Cardiac muscle cell (in vitro differentiated cells and primary cell): ENCODE measurements at regions not wholly inside any gene's neighbourhood (a gene's known extent, or its start where the extent isn't known, plus 50 kb on each side); places are given as distances from the start of the nearest gene placed in this dataset.

Experiments used
- DNase-seq, 2 donors: peaks; one replicate each; pipeline versions ENCODE4 v3.0.0 to v3.0.0-alpha.2; 2010 to 2017; ENCODE audit warnings: low read depth in 1 of 2, low spot score in 1 of 2
- H3K27ac ChIP-seq: fragments of 200-600 bp; sonication (generic); 2 replicates; pipeline ENCODE4 v1.5.1; 2016
- H3K27me3 ChIP-seq: fragments of 200-600 bp; sonication (generic); 2 replicates; pipeline ENCODE4 v1.6.0; 2016; ENCODE audit warnings: control low read depth
- H3K36me3 ChIP-seq: fragments of 200-600 bp; sonication (generic); 2 replicates; pipeline ENCODE4 v1.5.1; 2016; ENCODE audit warnings: control low read depth
- H3K4me1 ChIP-seq: fragments of 200-600 bp; sonication (generic); 2 replicates; pipeline ENCODE4 v1.8.1; 2017; ENCODE audit warnings: low read depth, mild to moderate bottlenecking, mixed run types
- H3K4me3 ChIP-seq: fragments of 200-600 bp; sonication (generic); 2 replicates; pipeline ENCODE4 v1.5.1; 2016; ENCODE audit warnings: mild to moderate bottlenecking
- H3K9me3 ChIP-seq: fragments of 200-600 bp; sonication (generic); 2 replicates; pipeline ENCODE4 v1.5.1; 2017; ENCODE audit warnings: low read depth, mild to moderate bottlenecking, control low read depth
- TF ChIP-seq, protein P1 (sequence below): IDR thresholded peaks from 2 replicates; pipeline ENCODE4 v1.5.1; 2012; ENCODE audit warnings: low read depth, mild to moderate bottlenecking, low read length

DNA sequence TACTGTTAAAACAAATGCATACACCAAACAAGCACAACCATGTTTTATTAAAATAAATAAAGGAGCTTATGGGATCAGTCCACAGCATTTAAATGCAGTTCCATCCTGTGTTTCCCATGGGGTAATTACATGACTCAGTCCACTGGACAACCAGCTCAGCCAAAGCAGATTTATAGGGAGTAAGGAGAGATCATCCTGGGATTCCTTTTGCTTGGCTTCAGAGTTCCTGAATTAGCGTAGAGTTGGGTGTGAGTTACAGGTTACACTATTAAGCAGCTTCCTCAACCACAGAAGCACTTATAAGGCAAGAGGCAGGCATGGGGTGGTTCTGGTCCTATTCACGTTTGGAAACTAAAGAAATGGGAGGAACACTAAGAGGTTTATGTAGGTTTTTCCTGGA lies 381.1 kb upstream of the ACTBL2 start:
- Histone ChIP-seq H3K27me3 (no peaks in the 10 kb centered on the region), H3K4me1 (peaks cover 4% of the 10 kb centered on the region), H3K27ac (no peak overlapping the region), H3K36me3 (no peaks in the 10 kb centered on the region), H3K9me3 (no peaks in the 10 kb centered on the region), H3K4me3 (no peak overlapping the region)
- TF ChIP-seq, protein P1, sequence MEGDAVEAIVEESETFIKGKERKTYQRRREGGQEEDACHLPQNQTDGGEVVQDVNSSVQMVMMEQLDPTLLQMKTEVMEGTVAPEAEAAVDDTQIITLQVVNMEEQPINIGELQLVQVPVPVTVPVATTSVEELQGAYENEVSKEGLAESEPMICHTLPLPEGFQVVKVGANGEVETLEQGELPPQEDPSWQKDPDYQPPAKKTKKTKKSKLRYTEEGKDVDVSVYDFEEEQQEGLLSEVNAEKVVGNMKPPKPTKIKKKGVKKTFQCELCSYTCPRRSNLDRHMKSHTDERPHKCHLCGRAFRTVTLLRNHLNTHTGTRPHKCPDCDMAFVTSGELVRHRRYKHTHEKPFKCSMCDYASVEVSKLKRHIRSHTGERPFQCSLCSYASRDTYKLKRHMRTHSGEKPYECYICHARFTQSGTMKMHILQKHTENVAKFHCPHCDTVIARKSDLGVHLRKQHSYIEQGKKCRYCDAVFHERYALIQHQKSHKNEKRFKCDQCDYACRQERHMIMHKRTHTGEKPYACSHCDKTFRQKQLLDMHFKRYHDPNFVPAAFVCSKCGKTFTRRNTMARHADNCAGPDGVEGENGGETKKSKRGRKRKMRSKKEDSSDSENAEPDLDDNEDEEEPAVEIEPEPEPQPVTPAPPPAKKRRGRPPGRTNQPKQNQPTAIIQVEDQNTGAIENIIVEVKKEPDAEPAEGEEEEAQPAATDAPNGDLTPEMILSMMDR: no peak
- DNase-seq: no peak

DNA sequence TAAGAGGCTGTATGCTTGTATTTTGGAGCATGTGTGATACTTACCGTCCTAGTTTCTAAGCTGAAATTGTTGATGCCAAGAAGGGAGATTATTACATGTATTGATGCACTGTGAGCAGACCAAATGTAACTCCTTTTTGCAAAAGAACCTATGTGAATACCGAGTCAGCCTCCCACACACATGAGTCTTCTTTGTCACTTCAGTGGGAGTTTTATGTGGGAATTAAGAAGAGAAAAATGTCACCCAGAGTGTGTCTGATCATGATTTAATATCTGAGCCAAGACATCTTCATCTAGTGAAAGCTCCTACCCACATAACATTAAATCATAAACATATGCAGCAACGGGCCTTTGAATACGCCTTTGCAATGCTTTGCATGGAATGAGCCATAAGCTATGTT lies 380.3 kb upstream of the ACTBL2 start:
- no peaks in the 10 kb centered on the region for H3K9me3 ChIP-seq
- H3K4me1 ChIP-seq: peaks cover 4% of the 10 kb centered on the region
- H3K36me3 ChIP-seq: no peaks in the 10 kb centered on the region
- no peak for DNase-seq
- TF ChIP-seq, protein P1: no peak
- H3K27ac ChIP-seq: peak overlapping the region; percentile 48
- no peak overlapping the region for H3K4me3 ChIP-seq
- H3K27me3 ChIP-seq: no peaks in the 10 kb centered on the region

DNA sequence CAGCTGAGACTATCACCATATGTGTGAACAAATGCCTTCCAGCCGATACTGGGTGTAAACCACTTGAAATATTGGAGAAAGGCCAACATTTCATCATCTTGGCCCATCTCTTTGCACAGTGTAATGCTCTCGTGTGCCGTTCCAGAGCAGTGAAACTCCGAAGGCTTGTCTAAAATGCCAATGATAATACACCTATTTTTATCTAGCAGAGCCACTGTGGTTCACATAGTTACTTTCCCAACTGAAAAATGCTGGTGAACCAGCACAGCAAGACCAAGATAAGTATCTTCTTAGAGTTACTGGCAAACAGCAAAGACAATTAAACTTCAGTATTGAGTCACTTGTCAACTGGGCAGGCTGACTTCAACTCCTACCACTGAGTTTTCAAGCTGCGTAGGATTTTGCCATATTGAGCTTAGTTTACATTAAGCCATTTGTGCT lies 379.9 kb upstream of the ACTBL2 start:
- H3K9me3 ChIP-seq: no peaks in the 10 kb centered on the region
- DNase-seq: peak; percentile 12 to 74
- H3K36me3 ChIP-seq: no peaks in the 10 kb centered on the region
- no peak overlapping the region for H3K4me3 ChIP-seq
- H3K27ac ChIP-seq: peak overlapping the region; percentile 48
- peaks cover 4% of the 10 kb centered on the region for H3K4me1 ChIP-seq
- TF ChIP-seq, protein P1: no peak
- H3K27me3 ChIP-seq: no peaks in the 10 kb centered on the region

DNA sequence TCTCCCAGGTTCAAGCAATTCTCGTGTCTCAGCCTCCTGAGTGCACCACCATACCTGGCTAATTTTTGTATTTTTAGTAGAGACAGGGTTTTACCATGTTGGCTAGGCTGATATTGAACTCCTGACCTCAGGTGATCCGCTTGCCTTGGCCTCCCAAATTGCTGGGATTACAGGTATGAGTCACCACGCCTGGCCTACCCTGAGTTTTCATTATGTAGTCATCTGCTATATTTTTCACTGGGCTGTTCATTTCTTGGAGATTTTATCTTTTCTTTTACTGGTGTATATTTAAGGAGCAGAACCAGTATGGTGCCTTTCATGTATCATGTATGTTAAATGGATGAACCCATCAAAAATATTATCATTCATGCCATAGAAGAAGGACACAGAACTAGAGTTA lies 377.0 kb upstream of the ACTBL2 start:
- no peaks in the 10 kb centered on the region for H3K36me3 ChIP-seq
- TF ChIP-seq, protein P1: no peak
- peaks cover 4% of the 10 kb centered on the region for H3K4me1 ChIP-seq
- no peaks in the 10 kb centered on the region for H3K27me3 ChIP-seq
- no peaks in the 10 kb centered on the region for H3K9me3 ChIP-seq
- H3K27ac ChIP-seq: no peak overlapping the region
- H3K4me3 ChIP-seq: no peak overlapping the region
- no peak for DNase-seq

DNA sequence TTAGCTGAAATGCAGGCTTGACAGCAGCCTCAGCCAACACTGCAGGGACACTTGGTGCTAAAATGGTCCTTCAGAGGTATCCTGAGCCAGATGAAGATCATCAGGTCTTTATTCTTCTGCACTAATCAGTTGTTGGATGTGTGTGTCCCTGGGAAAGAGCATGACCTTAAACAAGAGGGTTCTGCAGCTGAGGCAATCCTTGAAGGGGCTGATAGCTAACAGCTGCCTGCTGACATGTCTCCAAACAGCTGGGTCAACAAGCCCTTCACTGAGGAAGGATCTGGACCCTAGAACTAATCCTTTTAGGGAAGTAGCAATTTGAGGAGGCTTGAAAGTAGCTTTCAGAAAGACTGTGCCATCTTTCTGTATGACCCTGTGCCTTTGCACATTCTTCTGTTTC lies 376.3 kb upstream of the ACTBL2 start:
- Histone ChIP-seq H3K36me3 (no peaks in the 10 kb centered on the region), H3K27me3 (no peaks in the 10 kb centered on the region), H3K27ac (no peak overlapping the region), H3K4me3 (no peak overlapping the region), H3K4me1 (peaks cover 11% of the 10 kb centered on the region), H3K9me3 (no peaks in the 10 kb centered on the region)
- peak; percentile 6 to 22 for DNase-seq
- TF ChIP-seq, protein P1: no peak

DNA sequence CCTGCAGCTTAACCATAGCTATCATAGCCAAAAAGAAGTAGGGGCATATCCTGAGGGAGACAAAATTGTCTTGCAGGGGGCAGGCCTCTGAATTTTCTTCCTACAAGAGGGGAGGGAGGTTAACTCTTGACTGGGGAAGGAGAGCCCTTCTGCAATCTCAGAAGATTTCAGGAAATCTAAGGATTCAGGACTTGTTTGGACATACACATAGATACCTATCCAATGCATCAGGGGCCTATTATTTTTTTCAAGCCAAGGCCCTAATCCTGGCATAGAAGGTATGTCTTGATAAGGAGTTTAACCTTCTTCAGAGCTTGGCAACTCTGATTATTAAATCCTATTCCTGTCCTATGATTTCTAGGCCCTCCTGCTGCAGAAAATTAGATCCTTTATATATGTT lies 375.1 kb upstream of the ACTBL2 start:
- no peaks in the 10 kb centered on the region for H3K27me3 ChIP-seq
- no peak for DNase-seq
- no peak overlapping the region for H3K4me3 ChIP-seq
- H3K27ac ChIP-seq: no peak overlapping the region
- H3K4me1 ChIP-seq: peaks cover 10% of the 10 kb centered on the region
- H3K9me3 ChIP-seq: no peaks in the 10 kb centered on the region
- H3K36me3 ChIP-seq: no peaks in the 10 kb centered on the region
- TF ChIP-seq, protein P1: no peak
